HepG2 (cell line): ENCODE measurements at regions not wholly inside any gene's neighbourhood (a gene's known extent, or its start where the extent isn't known, plus 50 kb on each side); places are given as distances from the start of the nearest gene placed in this dataset.

Experiments used
- ATAC-seq: fragments of 200-7000 bp; cut with Tn5 transposase; 3 replicates; pipeline ENCODE4 v1.9.1; 2020; ENCODE audit warnings: mild to moderate bottlenecking, moderate library complexity
- BruUV-seq: library from RNA; stranded (reverse); fragments of 400-500 nt; replicated peaks from 2 replicates; lab custom pipeline; 2021; lab: Mats Ljungman, UMichigan
- CTCF ChIA-PET: fragments of 300-600 bp; formaldehyde crosslinking; extraction: SDS; loops from one replicate; lab custom pipeline; 2021; ENCODE audit warnings: low total read pairs, inconsistent platforms, low intra/inter-chr PET ratio; lab: Yijun Ruan, JAX
- POLR2A ChIA-PET: fragments of 350-600 bp; sonication (Branson Sonifier 250); formaldehyde crosslinking; loops from one replicate; lab custom pipeline; 2020; ENCODE audit warnings: antibody characterized with exemption, inconsistent platforms; lab: Yijun Ruan, JAX
- DNase-seq: peaks from one replicate; pipeline ENCODE4 v3.0.0-alpha.2; 2015; ENCODE audit warnings: low spot score
- FAIRE-seq: peaks from 3 replicates; lab custom pipeline; 2011; peaks lifted over from hg19 to GRCh38; lab: Jason Lieb, UNC
- H2AFZ ChIP-seq: one replicate; pipeline ENCODE4 v1.6.1; 2011; ENCODE audit warnings: low read length, inconsistent platforms
- H3K27ac ChIP-seq: fragments of 300-600 bp; 3 replicates; pipeline ENCODE4 v1.8.0; 2011; ENCODE audit warnings: mixed run types, mild to moderate bottlenecking, mixed read lengths, low read length, inconsistent platforms; ENCODE audit not compliant: insufficient read depth; ENCODE audit errors: extremely low read length
- H3K27me3 ChIP-seq, 2 experiments: fragments of 200-600 bp in 1 of 2; 2 replicates in 1 of 2; 3 replicates in 1 of 2; pipeline versions ENCODE4 v1.6.0 to v1.8.0; 2011; ENCODE audit warnings: low read length in 2 of 2, mild to moderate bottlenecking in 2 of 2, moderate library complexity in 2 of 2, inconsistent platforms in 1 of 2; ENCODE audit not compliant: insufficient read depth in 2 of 2, control insufficient read depth in 1 of 2
- H3K36me3 ChIP-seq, 2 experiments: fragments of 200-600 bp in 1 of 2; replicated peaks in 1 of 2; 2 replicates in 1 of 2; 3 replicates in 1 of 2; pipeline versions ENCODE4 v1.5.1 to v1.8.0; 2011; ENCODE audit warnings: low read length in 2 of 2, inconsistent platforms in 1 of 2; ENCODE audit not compliant: insufficient read depth in 2 of 2, control insufficient read depth in 1 of 2
- H3K4me1 ChIP-seq: 2 replicates; pipeline ENCODE4 v1.5.1; 2012; ENCODE audit warnings: low read length, inconsistent platforms; ENCODE audit not compliant: insufficient read depth
- H3K4me2 ChIP-seq: 2 replicates; pipeline ENCODE4 v1.6.0; 2011; ENCODE audit warnings: low read depth, low read length, inconsistent platforms
- H3K4me3 ChIP-seq, 3 experiments: fragments of 200-600 bp in 1 of 3; sonication (generic), shearing (Covaris generic) in 1 of 3; replicated peaks in 1 of 3; 2 replicates each; pipeline ENCODE4 v1.5.1; 2011 to 2016; ENCODE audit warnings: low read length in 3 of 3, inconsistent platforms in 2 of 3, low read depth in 2 of 3, mild to moderate bottlenecking in 2 of 3, control low read depth in 1 of 3, mixed read lengths in 1 of 3; ENCODE audit not compliant: insufficient read depth in 1 of 3
- H3K79me2 ChIP-seq: one replicate; pipeline ENCODE4 v1.6.1; 2011; ENCODE audit warnings: low read length, inconsistent platforms; ENCODE audit not compliant: insufficient read depth
- H3K9ac ChIP-seq: 2 replicates; pipeline ENCODE4 v1.6.0; 2011; ENCODE audit warnings: mild to moderate bottlenecking, low read depth, low read length, inconsistent platforms; ENCODE audit not compliant: insufficient read depth
- H3K9me3 ChIP-seq: 2 replicates; pipeline ENCODE4 v1.5.1; 2012; ENCODE audit warnings: mild to moderate bottlenecking, low read length
- H4K20me1 ChIP-seq: 2 replicates; pipeline ENCODE4 v1.6.0; 2011; ENCODE audit warnings: inconsistent platforms, mild to moderate bottlenecking, low read length, moderate library complexity; ENCODE audit not compliant: insufficient read depth
- ATAD3A ChIP-seq: sonication (generic); formaldehyde crosslinking; IDR thresholded peaks from 2 replicates; pipeline ENCODE4 v1.4.0; 2020; ENCODE audit warnings: missing genetic modification reagents
- GZF1 ChIP-seq: sonication (generic); formaldehyde crosslinking; IDR thresholded peaks from 2 replicates; pipeline ENCODE4 v1.5.1; 2020; ENCODE audit warnings: mild to moderate bottlenecking, missing genetic modification reagents
- MIER3 ChIP-seq: IDR thresholded peaks from 2 replicates; pipeline ENCODE4 v1.6.1; 2016; ENCODE audit warnings: missing compliant biosample characterization, borderline replicate concordance
- SCMH1 ChIP-seq: sonication (generic); formaldehyde crosslinking; IDR thresholded peaks from 2 replicates; pipeline ENCODE4 v1.9.0; 2021; ENCODE audit warnings: missing genetic modification reagents, mild to moderate bottlenecking, borderline replicate concordance
- SMAD9 ChIP-seq: sonication (generic); formaldehyde crosslinking; IDR thresholded peaks from 2 replicates; pipeline ENCODE4 v1.5.1; 2020; ENCODE audit warnings: mild to moderate bottlenecking, missing genetic modification reagents
- ZBTB38 ChIP-seq: sonication (generic); formaldehyde crosslinking; IDR thresholded peaks from 2 replicates; pipeline ENCODE4 v1.5.1; 2020; ENCODE audit warnings: mild to moderate bottlenecking, missing genetic modification reagents
- ZNF292 ChIP-seq: sonication (generic); formaldehyde crosslinking; IDR thresholded peaks from 2 replicates; pipeline ENCODE4 v1.8.1; 2022; ENCODE audit warnings: mild to moderate bottlenecking, low read depth, missing genetic modification reagents, borderline replicate concordance
- ZNF607 ChIP-seq: sonication (generic); formaldehyde crosslinking; IDR thresholded peaks from 2 replicates; pipeline ENCODE4 v1.5.1; 2020; ENCODE audit warnings: missing genetic modification reagents, mild to moderate bottlenecking, borderline replicate concordance
- ZNF629 ChIP-seq: sonication (generic); formaldehyde crosslinking; conservative IDR thresholded peaks from 2 replicates; pipeline ENCODE4 v1.5.0; 2020; ENCODE audit warnings: missing genetic modification reagents
- ZNF674 ChIP-seq: sonication (generic); formaldehyde crosslinking; IDR thresholded peaks from 2 replicates; pipeline ENCODE4 v1.5.0; 2020; ENCODE audit warnings: low read depth, mild to moderate bottlenecking, missing genetic modification reagents
- WGBS: methylation state at CpG from one replicate; pipeline ENCODE4 v1.1.6; 2017; ENCODE audit warnings: low lambda C conversion rate; 5-methylcytosine and 5-hydroxymethylcytosine counted together
- in situ Hi-C: cut with HindIII; loops from 2 replicates; pipeline ENCODE4 v1.10.0; 2017; ENCODE audit warnings: low pct_unique_long_range_greater_than_20kb; ENCODE audit not compliant: extremely low pct_ligation_motif_present
- intact Hi-C: fragments of 100-400 bp; cut with micrococcal nuclease; formaldehyde crosslinking; loops from one replicate; pipeline ENCODE4 v1.10.0; 2022; ENCODE audit not compliant: unreplicated experiment
- TF ChIP-seq, protein P1 (sequence below): IDR thresholded peaks from 2 replicates; pipeline ENCODE4 v1.4.0; 2020; ENCODE audit warnings: mild to moderate bottlenecking, missing genetic modification reagents
- TF ChIP-seq, protein P2 (sequence below): sonication (generic); formaldehyde crosslinking; IDR thresholded peaks from 2 replicates; pipeline ENCODE4 v1.8.0; 2022; ENCODE audit warnings: mild to moderate bottlenecking, missing genetic modification reagents, borderline replicate concordance

DNA sequence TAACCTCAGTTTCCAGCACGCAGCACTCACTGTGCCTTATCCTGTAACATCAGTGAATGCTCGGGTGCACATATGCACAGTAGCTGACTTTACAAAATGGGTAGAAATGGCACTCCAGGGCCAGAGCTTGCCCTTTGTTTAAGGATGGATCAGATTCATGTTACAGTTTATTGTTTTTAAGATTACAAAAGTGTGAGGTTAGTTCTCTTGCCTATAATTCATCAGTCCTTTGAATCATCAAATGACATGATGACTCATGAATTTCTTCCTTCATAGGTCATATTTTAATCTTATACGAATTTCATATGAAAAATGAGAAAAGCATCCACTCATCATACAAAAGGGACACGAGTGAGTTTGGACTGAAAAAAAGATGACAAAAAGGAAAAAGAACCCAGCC, 545.3 kb downstream of the GBE1 start:
- no peak for FAIRE-seq
- ChIA-PET POLR2A (no interaction called here), CTCF (no interaction called here)
- H2AFZ ChIP-seq = no peak overlapping the region
- no peaks in the 10 kb centered on the region for H3K4me1 ChIP-seq
- WGBS = 0% methylated on average over 4 of the region's 4 CpGs
- no peaks in the 10 kb centered on the region for H4K20me1 ChIP-seq
- no peaks in the 10 kb centered on the region for H3K36me3 ChIP-seq
- no peak overlapping the region for H3K27ac ChIP-seq
- no peaks in the 10 kb centered on the region for H3K27me3 ChIP-seq
- H3K9me3 ChIP-seq = no peaks in the 10 kb centered on the region
- no TSS peak for BruUV-seq
- no peak overlapping the region for H3K4me2 ChIP-seq
- H3K9ac ChIP-seq = no peak overlapping the region
- in situ Hi-C loops (loop anchor here (10.0 kb wide), 1 partner anchor 119 kb away; no protein-coding TSS in a partner anchor), intact Hi-C loops (loop anchor here (10.0 kb wide), 1 partner anchor 429 kb away; no protein-coding TSS in a partner anchor)
- H3K79me2 ChIP-seq = no peaks in the 10 kb centered on the region
- DNase-seq = no peak
- no peak for TF ChIP-seq ZNF607
- no peak for TF ChIP-seq SMAD9 (CRISPR knock-in tag)
- no peak for TF ChIP-seq ZNF674
- TF ChIP-seq, protein P1, sequence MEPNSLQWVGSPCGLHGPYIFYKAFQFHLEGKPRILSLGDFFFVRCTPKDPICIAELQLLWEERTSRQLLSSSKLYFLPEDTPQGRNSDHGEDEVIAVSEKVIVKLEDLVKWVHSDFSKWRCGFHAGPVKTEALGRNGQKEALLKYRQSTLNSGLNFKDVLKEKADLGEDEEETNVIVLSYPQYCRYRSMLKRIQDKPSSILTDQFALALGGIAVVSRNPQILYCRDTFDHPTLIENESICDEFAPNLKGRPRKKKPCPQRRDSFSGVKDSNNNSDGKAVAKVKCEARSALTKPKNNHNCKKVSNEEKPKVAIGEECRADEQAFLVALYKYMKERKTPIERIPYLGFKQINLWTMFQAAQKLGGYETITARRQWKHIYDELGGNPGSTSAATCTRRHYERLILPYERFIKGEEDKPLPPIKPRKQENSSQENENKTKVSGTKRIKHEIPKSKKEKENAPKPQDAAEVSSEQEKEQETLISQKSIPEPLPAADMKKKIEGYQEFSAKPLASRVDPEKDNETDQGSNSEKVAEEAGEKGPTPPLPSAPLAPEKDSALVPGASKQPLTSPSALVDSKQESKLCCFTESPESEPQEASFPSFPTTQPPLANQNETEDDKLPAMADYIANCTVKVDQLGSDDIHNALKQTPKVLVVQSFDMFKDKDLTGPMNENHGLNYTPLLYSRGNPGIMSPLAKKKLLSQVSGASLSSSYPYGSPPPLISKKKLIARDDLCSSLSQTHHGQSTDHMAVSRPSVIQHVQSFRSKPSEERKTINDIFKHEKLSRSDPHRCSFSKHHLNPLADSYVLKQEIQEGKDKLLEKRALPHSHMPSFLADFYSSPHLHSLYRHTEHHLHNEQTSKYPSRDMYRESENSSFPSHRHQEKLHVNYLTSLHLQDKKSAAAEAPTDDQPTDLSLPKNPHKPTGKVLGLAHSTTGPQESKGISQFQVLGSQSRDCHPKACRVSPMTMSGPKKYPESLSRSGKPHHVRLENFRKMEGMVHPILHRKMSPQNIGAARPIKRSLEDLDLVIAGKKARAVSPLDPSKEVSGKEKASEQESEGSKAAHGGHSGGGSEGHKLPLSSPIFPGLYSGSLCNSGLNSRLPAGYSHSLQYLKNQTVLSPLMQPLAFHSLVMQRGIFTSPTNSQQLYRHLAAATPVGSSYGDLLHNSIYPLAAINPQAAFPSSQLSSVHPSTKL (CRISPR knock-in tag) = no peak
- TF ChIP-seq, protein P2, sequence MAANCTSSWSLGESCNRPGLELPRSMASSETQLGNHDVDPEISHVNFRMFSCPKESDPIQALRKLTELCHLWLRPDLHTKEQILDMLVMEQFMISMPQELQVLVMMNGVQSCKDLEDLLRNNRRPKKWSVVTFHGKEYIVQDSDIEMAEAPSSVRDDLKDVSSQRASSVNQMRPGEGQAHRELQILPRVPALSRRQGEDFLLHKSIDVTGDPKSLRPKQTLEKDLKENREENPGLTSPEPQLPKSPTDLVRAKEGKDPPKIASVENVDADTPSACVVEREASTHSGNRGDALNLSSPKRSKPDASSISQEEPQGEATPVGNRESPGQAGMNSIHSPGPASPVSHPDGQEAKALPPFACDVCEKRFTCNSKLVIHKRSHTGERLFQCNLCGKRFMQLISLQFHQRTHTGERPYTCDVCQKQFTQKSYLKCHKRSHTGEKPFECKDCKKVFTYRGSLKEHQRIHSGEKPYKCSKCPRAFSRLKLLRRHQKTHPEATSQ (CRISPR knock-in tag) = no peak
- no peak for TF ChIP-seq ZNF292 (CRISPR knock-in tag)
- no peak for TF ChIP-seq SCMH1
- no peak for TF ChIP-seq ZBTB38 (CRISPR knock-in tag)
- no peak for TF ChIP-seq GZF1 (CRISPR knock-in tag)
- no peak for TF ChIP-seq MIER3
- TF ChIP-seq ATAD3A (CRISPR knock-in tag) = no peak
- no peak for TF ChIP-seq ZNF629 (CRISPR knock-in tag)
- no peak for ATAC-seq
- H3K4me3 ChIP-seq = no peak overlapping the region
